SU-DHL-6 (cell line): ENCODE measurements at regions not wholly inside any gene's neighbourhood (a gene's known extent, or its start where the extent isn't known, plus 50 kb on each side); places are given as distances from the start of the nearest gene placed in this dataset.

ENCODE experiments used
- EZH2phosphoT487 ChIP-seq: fragments of 200-600 bp; sonication (generic), shearing (Covaris generic); conservative IDR thresholded peaks from 2 replicates; pipeline ENCODE4 v1.6.1; 2018; ENCODE audit warnings: mild to moderate bottlenecking, antibody characterized with exemption, low read length, moderate library complexity, mixed read lengths
- TF ChIP-seq, protein P1 (sequence below): fragments of 200-600 bp; sonication (generic); IDR thresholded peaks from one replicate; pipeline ENCODE4 v1.5.1; 2017; ENCODE audit warnings: antibody characterized with exemption, mild to moderate bottlenecking, low read length, moderate library complexity; ENCODE audit not compliant: insufficient read depth, poor library complexity, severe bottlenecking

DNA sequence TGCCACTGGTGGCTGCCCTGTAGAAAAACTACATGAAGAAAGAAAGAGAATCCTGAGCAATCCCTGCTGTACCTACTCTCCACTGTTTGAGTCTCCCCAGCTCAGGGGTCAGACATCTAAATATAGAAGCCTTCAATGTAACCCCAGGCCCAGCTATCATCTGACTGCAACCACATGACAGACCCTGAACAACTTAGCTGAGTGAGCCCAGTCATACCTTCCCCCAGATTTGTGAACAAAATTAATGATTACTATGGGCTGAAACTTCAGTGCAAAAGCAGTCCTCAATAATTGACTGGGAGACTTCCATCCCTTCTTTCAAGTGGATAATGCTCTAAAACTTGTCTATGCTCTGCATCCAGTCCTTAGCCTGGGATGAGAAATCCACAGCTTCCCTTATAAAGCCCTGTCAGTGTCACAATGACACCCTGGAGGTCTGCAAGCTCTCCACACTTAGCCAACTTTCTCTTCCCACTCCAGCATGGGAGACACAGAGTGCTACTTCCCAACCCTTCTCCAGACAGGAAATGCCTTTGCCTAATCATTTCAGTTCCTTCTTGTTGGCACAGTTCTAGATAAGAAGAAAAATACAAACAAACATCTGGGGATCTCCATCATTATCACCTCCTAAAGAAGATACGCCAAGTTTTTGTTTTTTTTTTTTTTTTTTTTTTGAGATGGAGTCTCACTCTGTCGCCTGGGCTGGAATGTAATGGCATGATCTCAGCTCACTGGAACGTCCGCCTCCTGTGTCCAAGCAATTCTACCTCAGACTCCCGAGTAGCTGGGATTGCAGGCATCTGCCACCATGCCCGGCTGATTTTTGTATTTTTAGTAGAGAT lies 198.5 kb upstream of the GADL1 start:
- TF ChIP-seq, protein P1, sequence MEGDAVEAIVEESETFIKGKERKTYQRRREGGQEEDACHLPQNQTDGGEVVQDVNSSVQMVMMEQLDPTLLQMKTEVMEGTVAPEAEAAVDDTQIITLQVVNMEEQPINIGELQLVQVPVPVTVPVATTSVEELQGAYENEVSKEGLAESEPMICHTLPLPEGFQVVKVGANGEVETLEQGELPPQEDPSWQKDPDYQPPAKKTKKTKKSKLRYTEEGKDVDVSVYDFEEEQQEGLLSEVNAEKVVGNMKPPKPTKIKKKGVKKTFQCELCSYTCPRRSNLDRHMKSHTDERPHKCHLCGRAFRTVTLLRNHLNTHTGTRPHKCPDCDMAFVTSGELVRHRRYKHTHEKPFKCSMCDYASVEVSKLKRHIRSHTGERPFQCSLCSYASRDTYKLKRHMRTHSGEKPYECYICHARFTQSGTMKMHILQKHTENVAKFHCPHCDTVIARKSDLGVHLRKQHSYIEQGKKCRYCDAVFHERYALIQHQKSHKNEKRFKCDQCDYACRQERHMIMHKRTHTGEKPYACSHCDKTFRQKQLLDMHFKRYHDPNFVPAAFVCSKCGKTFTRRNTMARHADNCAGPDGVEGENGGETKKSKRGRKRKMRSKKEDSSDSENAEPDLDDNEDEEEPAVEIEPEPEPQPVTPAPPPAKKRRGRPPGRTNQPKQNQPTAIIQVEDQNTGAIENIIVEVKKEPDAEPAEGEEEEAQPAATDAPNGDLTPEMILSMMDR, result no peak
- TF ChIP-seq EZH2phosphoT487, result no peak
